IMR-90 (cell line): ENCODE measurements at regions not wholly inside any gene's neighbourhood (a gene's known extent, or its start where the extent isn't known, plus 50 kb on each side); places are given as distances from the start of the nearest gene placed in this dataset.

Experiments
- ATAC-seq: fragments of 200-7000 bp; cut with Tn5 transposase; 2 replicates; pipeline ENCODE4 v1.9.1; 2020; ENCODE audit warnings: low read depth, mild to moderate bottlenecking, moderate library complexity
- BruUV-seq: library from RNA; stranded (reverse); fragments of 400-500 nt; replicated peaks from 2 replicates; lab custom pipeline; 2021; lab: Mats Ljungman, UMichigan
- CTCF ChIA-PET: fragments of 300-600 bp; formaldehyde crosslinking; extraction: SDS; loops from one replicate; lab custom pipeline; 2021; ENCODE audit warnings: antibody characterized with exemption; lab: Yijun Ruan, JAX
- POLR2A ChIA-PET: fragments of 300-600 bp; sonication (Branson Sonifier 250); formaldehyde crosslinking; loops from one replicate; lab custom pipeline; 2022; ENCODE audit warnings: antibody characterized with exemption; ENCODE audit not compliant: unreplicated experiment; lab: Charles Lee
- DNase-seq: peaks from one replicate; pipeline ENCODE4 v3.0.0; 2013
- H2AFZ ChIP-seq: replicated peaks from 2 replicates; pipeline ENCODE3; 2013; ENCODE audit warnings: low read length, mild to moderate bottlenecking; ENCODE audit not compliant: poor library complexity
- H2AK5ac ChIP-seq: 2 replicates; pipeline ENCODE4 v1.6.1; 2013; ENCODE audit warnings: low read depth, low read length, inconsistent platforms
- H2AK9ac ChIP-seq: replicated peaks from 2 replicates; pipeline ENCODE3; 2013; ENCODE audit warnings: mild to moderate bottlenecking, low read depth, low read length, moderate library complexity; ENCODE audit not compliant: poor library complexity
- H2BK120ac ChIP-seq: 2 replicates; pipeline ENCODE4 v1.6.1; 2013; ENCODE audit warnings: low read depth, low read length, inconsistent platforms
- H2BK15ac ChIP-seq: 3 replicates; pipeline ENCODE4 v1.6.1; 2013; ENCODE audit warnings: low read depth, low read length, inconsistent platforms
- H2BK20ac ChIP-seq: 2 replicates; pipeline ENCODE4 v1.6.1; 2013; ENCODE audit warnings: low read depth, mild to moderate bottlenecking, inconsistent platforms, low read length, moderate library complexity
- H2BK5ac ChIP-seq: 2 replicates; pipeline ENCODE4 v1.6.1; 2013; ENCODE audit warnings: mild to moderate bottlenecking, low read depth, low read length, inconsistent platforms; ENCODE audit not compliant: poor library complexity, severe bottlenecking
- H3K14ac ChIP-seq: replicated peaks from 2 replicates; pipeline ENCODE4 v1.6.1; 2013; ENCODE audit warnings: low read depth, low read length, inconsistent platforms
- H3K18ac ChIP-seq: 2 replicates; pipeline ENCODE4 v1.6.1; 2013; ENCODE audit warnings: low read depth, low read length, control low read depth
- H3K23ac ChIP-seq: 2 replicates; pipeline ENCODE4 v1.6.1; 2013; ENCODE audit warnings: low read depth, low read length, inconsistent platforms
- H3K27ac ChIP-seq: 2 replicates; pipeline ENCODE4 v1.5.1; 2013; ENCODE audit warnings: mild to moderate bottlenecking, control low read depth, low read length; ENCODE audit not compliant: insufficient read depth
- H3K27me3 ChIP-seq: 2 replicates; pipeline ENCODE4 v1.6.1; 2013; ENCODE audit warnings: low read length; ENCODE audit not compliant: control insufficient read depth, insufficient read depth
- H3K36me3 ChIP-seq: 2 replicates; pipeline ENCODE4 v1.6.1; 2013; ENCODE audit warnings: low read length, mixed read lengths; ENCODE audit not compliant: control insufficient read depth, insufficient read depth
- H3K4ac ChIP-seq: 2 replicates; pipeline ENCODE4 v1.6.1; 2013; ENCODE audit warnings: low read depth, low read length, inconsistent platforms
- H3K4me1 ChIP-seq: 2 replicates; pipeline ENCODE4 v1.6.1; 2013; ENCODE audit warnings: low read length, mixed read lengths; ENCODE audit not compliant: control insufficient read depth, insufficient read depth
- H3K4me2 ChIP-seq: 2 replicates; pipeline ENCODE4 v1.6.1; 2013; ENCODE audit warnings: low read depth, mild to moderate bottlenecking, control low read depth, low read length, moderate library complexity
- H3K4me3 ChIP-seq: 2 replicates; pipeline ENCODE4 v1.5.1; 2013; ENCODE audit warnings: low read depth, mild to moderate bottlenecking, control low read depth, low read length, moderate library complexity; ENCODE audit not compliant: insufficient read depth
- H3K56ac ChIP-seq: 2 replicates; pipeline ENCODE4 v1.6.1; 2013; ENCODE audit warnings: low read length, inconsistent platforms; ENCODE audit not compliant: insufficient read depth; ENCODE audit errors: extremely low read depth
- H3K79me1 ChIP-seq, 2 experiments: 2 replicates each; pipeline ENCODE4 v1.6.1; 2013; ENCODE audit warnings: low read length in 2 of 2, inconsistent platforms in 1 of 2, low read depth in 1 of 2
- H3K9ac ChIP-seq: 2 replicates; pipeline ENCODE4 v1.6.1; 2013; ENCODE audit warnings: low read depth, low read length, control low read depth
- H3K9me1 ChIP-seq: 2 replicates; pipeline ENCODE4 v1.6.1; 2013; ENCODE audit warnings: low read length, inconsistent platforms; ENCODE audit not compliant: insufficient read depth
- H3K9me3 ChIP-seq: 2 replicates; pipeline ENCODE4 v1.6.1; 2013; ENCODE audit warnings: low read length; ENCODE audit not compliant: control insufficient read depth, insufficient read depth
- H4K20me1 ChIP-seq: 2 replicates; pipeline ENCODE4 v1.6.1; 2013; ENCODE audit warnings: low read length, inconsistent platforms; ENCODE audit not compliant: insufficient read depth
- H4K5ac ChIP-seq: 2 replicates; pipeline ENCODE4 v1.6.1; 2013; ENCODE audit warnings: mild to moderate bottlenecking, low read depth, low read length, control low read depth
- H4K8ac ChIP-seq, 2 experiments: 2 replicates each; pipeline ENCODE4 v1.6.1; 2013; ENCODE audit warnings: low read depth in 2 of 2, low read length in 2 of 2, control low read depth in 1 of 2, inconsistent platforms in 1 of 2
- H4K91ac ChIP-seq: 2 replicates; pipeline ENCODE4 v1.6.1; 2013; ENCODE audit warnings: low read depth, low read length, inconsistent platforms; ENCODE audit not compliant: insufficient read depth
- BHLHE40 ChIP-seq: fragments of 150-350 bp; IDR thresholded peaks from 2 replicates; pipeline ENCODE4 v1.6.1; 2016; ENCODE audit warnings: mild to moderate bottlenecking, low read depth, low read length
- CHD1 ChIP-seq: IDR thresholded peaks from 2 replicates; pipeline ENCODE4 v1.6.1; 2012; ENCODE audit warnings: low read depth, low read length, improper control_type of control experiment
- FOS ChIP-seq: fragments of 150-350 bp; IDR thresholded peaks from 2 replicates; pipeline ENCODE4 v1.6.1; 2016; ENCODE audit warnings: low read depth, low read length
- MAFK ChIP-seq: IDR thresholded peaks from 2 replicates; pipeline ENCODE4 v1.6.1; 2012; ENCODE audit warnings: low read depth, low read length, improper control_type of control experiment
- POLR2A ChIP-seq: IDR thresholded peaks from 2 replicates; pipeline ENCODE4 v1.6.1; 2012; ENCODE audit warnings: mild to moderate bottlenecking, low read depth, low read length
- RAD21 ChIP-seq: IDR thresholded peaks from 2 replicates; pipeline ENCODE4 v1.6.1; 2012; ENCODE audit warnings: low read length, improper control_type of control experiment
- RFX5 ChIP-seq: IDR thresholded peaks from 2 replicates; pipeline ENCODE4 v1.8.0; 2012; ENCODE audit warnings: low read depth, mild to moderate bottlenecking, low read length, moderate library complexity
- WGBS, 2 experiments: methylation state at CpG; one replicate each; pipeline versions ENCODE4 v1.1.5 to v1.1.7; 2013; ENCODE audit warnings: missing lambda C conversion rate in 2 of 2; ENCODE audit not compliant: insufficient read length in 1 of 2; ENCODE audit errors: extremely low coverage in 2 of 2; 5-methylcytosine and 5-hydroxymethylcytosine counted together
- dilution Hi-C: fragments of 300-500 bp; cut with HindIII; formaldehyde crosslinking; loops from one replicate; pipeline ENCODE4 v1.14.3; 2018; ENCODE audit warnings: low sequenced_read_pairs; ENCODE audit not compliant: unreplicated experiment
- in situ Hi-C: fragments of 300-500 bp; cut with MboI; formaldehyde crosslinking; loops from 3 replicates; pipeline ENCODE4 v1.14.3; 2019; ENCODE audit warnings: low sequenced_read_pairs, inconsistent platforms, mixed read lengths
- intact Hi-C: fragments of 100-400 bp; cut with micrococcal nuclease; formaldehyde crosslinking; loops from 2 replicates; pipeline ENCODE4 v1.10.0; 2022
- TF ChIP-seq, protein P1 (sequence below): fragments of 150-350 bp; IDR thresholded peaks from 2 replicates; pipeline ENCODE4 v1.6.1; 2017; ENCODE audit warnings: mild to moderate bottlenecking, antibody characterized with exemption, low read length, low read depth

DNA sequence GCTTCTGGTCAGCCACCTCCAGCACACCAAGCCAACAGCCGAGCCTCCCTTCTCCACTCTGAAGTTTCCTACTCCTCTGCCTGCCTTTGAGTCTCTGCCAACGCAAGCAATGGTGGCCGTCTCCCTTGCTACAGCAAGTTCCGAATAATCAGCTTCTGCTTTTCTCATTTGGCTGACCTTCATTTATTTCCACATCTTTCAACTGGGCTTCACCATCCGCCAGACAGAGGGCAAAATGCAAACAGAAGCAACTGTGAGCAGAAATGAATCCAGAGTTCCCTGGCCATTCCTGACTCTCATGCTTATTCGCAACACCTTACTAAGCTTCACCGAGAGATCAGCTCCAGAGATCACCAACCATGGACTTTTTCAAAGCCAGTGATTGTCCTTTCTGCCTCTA, 621.0 kb downstream of the NPHP4 start:
- Histone ChIP-seq H4K91ac (no peak overlapping the region), H3K4ac (no peak overlapping the region), H3K79me1 (no peaks in the 10 kb centered on the region), H2AK5ac (no peak overlapping the region), H3K9ac (no peak overlapping the region), H3K56ac (no peak overlapping the region), H3K27ac (no peak overlapping the region), H3K18ac (no peak overlapping the region), H3K27me3 (no peaks in the 10 kb centered on the region), H3K9me3 (peaks cover 51% of the 10 kb centered on the region), H3K36me3 (no peaks in the 10 kb centered on the region), H2BK5ac (no peak overlapping the region), H4K20me1 (no peaks in the 10 kb centered on the region), H3K4me3 (no peak overlapping the region), H4K5ac (no peak overlapping the region), H2BK20ac (no peak overlapping the region), H3K23ac (no peak overlapping the region), H2BK120ac (no peak overlapping the region), H3K4me2 (no peak overlapping the region), H2AFZ (no peak overlapping the region), H2AK9ac (no peak overlapping the region), H3K4me1 (no peaks in the 10 kb centered on the region), H4K8ac (no peak overlapping the region), H3K9me1 (no peaks in the 10 kb centered on the region), H2BK15ac (no peak overlapping the region), H3K14ac (no peak overlapping the region)
- in situ Hi-C loops = no loop called here
- CTCF ChIA-PET = no interaction called here
- no peak for DNase-seq
- dilution Hi-C loops = no loop called here
- BruUV-seq = no TSS peak
- ATAC-seq = no peak
- 58% methylated on average over 3 of the region's 7 CpGs; no CpG with 5 or more reads in 1 of the 2 experiments for WGBS, 2 experiments
- POLR2A ChIA-PET = no interaction called here
- TF ChIP-seq BHLHE40 = no peak
- TF ChIP-seq, protein P1, sequence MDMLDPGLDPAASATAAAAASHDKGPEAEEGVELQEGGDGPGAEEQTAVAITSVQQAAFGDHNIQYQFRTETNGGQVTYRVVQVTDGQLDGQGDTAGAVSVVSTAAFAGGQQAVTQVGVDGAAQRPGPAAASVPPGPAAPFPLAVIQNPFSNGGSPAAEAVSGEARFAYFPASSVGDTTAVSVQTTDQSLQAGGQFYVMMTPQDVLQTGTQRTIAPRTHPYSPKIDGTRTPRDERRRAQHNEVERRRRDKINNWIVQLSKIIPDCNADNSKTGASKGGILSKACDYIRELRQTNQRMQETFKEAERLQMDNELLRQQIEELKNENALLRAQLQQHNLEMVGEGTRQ = no peak
- no peak for TF ChIP-seq RFX5
- TF ChIP-seq FOS = no peak
- TF ChIP-seq MAFK = no peak
- no peak for TF ChIP-seq POLR2A
- TF ChIP-seq RAD21 = no peak
- TF ChIP-seq CHD1 = no peak
- intact Hi-C loops = no loop called here
